Esophagus squamous epithelium (tissue), 4 donors: ENCODE measurements at regions not wholly inside any gene's neighbourhood (a gene's known extent, or its start where the extent isn't known, plus 50 kb on each side); places are given as distances from the start of the nearest gene placed in this dataset.

Experiments
- POLR2A ChIP-seq, 4 donors: fragments of 450-650 bp; IDR thresholded peaks; one replicate each; pipeline ENCODE4 v1.6.1; 2017; ENCODE audit warnings: antibody characterized with exemption in 4 of 4, mild to moderate bottlenecking in 4 of 4, moderate library complexity in 3 of 4
- TF ChIP-seq, protein P1 (sequence below), 6 experiments: fragments of 450-650 bp in 4 of 6; fragments of 200-600 bp in 2 of 6; sonication (generic) in 2 of 6; IDR thresholded peaks; one replicate each; pipeline ENCODE4 v1.5.1; 2016 to 2019; ENCODE audit warnings: antibody characterized with exemption in 6 of 6, mild to moderate bottlenecking in 4 of 6, moderate library complexity in 4 of 6

DNA sequence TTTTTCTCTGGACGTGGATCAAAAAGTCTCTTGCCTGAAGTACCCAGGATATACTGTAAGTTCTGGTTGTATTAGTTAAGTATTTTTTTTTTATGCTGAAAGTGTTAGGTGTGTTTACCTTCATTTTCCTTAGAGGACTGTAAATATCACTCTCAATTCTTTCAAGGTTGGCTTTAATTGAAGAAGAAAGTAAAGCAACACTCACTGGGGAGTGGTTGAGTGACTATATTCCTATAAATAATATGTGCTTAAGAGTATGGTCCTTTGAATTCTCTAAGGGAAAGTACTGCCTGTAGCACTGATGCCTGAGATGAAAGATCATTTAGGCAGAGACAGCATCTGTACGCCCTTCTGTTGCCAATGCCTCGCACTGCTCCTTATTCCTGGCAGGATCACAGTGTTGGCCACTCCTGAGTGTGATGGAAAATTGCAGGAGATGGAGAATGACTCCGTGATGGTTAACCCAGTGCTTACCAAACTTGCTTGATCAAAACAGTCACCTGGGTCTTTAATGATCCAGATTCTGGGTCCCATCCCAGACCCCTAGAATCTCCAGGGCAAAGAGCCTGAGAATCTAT lies 182.0 kb upstream of the MPDZ start:
- TF ChIP-seq, protein P1, sequence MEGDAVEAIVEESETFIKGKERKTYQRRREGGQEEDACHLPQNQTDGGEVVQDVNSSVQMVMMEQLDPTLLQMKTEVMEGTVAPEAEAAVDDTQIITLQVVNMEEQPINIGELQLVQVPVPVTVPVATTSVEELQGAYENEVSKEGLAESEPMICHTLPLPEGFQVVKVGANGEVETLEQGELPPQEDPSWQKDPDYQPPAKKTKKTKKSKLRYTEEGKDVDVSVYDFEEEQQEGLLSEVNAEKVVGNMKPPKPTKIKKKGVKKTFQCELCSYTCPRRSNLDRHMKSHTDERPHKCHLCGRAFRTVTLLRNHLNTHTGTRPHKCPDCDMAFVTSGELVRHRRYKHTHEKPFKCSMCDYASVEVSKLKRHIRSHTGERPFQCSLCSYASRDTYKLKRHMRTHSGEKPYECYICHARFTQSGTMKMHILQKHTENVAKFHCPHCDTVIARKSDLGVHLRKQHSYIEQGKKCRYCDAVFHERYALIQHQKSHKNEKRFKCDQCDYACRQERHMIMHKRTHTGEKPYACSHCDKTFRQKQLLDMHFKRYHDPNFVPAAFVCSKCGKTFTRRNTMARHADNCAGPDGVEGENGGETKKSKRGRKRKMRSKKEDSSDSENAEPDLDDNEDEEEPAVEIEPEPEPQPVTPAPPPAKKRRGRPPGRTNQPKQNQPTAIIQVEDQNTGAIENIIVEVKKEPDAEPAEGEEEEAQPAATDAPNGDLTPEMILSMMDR (IDR thresholded peaks at IDR 0.05): no peak
- TF ChIP-seq POLR2A (IDR thresholded peaks at IDR 0.05): no peak
